HEK293T (cell line): ENCODE measurements at regions not wholly inside any gene's neighbourhood (a gene's known extent, or its start where the extent isn't known, plus 50 kb on each side); places are given as distances from the start of the nearest gene placed in this dataset.

Source experiments
- ARNT ChIP-seq: fragments of 450-650 bp; IDR thresholded peaks from 2 replicates; pipeline ENCODE4 v1.6.1; 2017; ENCODE audit warnings: mild to moderate bottlenecking
- BHLHE40 ChIP-seq: fragments of 450-650 bp; IDR thresholded peaks from 2 replicates; pipeline ENCODE4 v1.6.1; 2016; ENCODE audit warnings: mild to moderate bottlenecking, moderate library complexity, borderline replicate concordance
- ELF4 ChIP-seq: fragments of 450-650 bp; IDR thresholded peaks from 2 replicates; pipeline ENCODE4 v1.6.1; 2017; ENCODE audit warnings: antibody characterized with exemption
- FOXA1 ChIP-seq: fragments of 450-650 bp; IDR thresholded peaks from 2 replicates; pipeline ENCODE4 v1.6.1; 2016; ENCODE audit warnings: mild to moderate bottlenecking
- FOXK2 ChIP-seq: fragments of 450-650 bp; IDR thresholded peaks from 2 replicates; pipeline ENCODE4 v1.6.1; 2016; ENCODE audit warnings: mild to moderate bottlenecking
- FOXM1 ChIP-seq: fragments of 450-650 bp; IDR thresholded peaks from 2 replicates; pipeline ENCODE4 v1.6.1; 2017; ENCODE audit warnings: mild to moderate bottlenecking, borderline replicate concordance
- HDGF ChIP-seq: fragments of 450-650 bp; IDR thresholded peaks from 2 replicates; pipeline ENCODE4 v1.6.1; 2017; ENCODE audit warnings: antibody characterized with exemption, borderline replicate concordance
- LEF1 ChIP-seq: fragments of 450-650 bp; IDR thresholded peaks from 2 replicates; pipeline ENCODE4 v1.6.1; 2017; ENCODE audit warnings: mild to moderate bottlenecking, borderline replicate concordance
- NFRKB ChIP-seq: fragments of 450-650 bp; IDR thresholded peaks from 2 replicates; pipeline ENCODE4 v1.6.1; 2016; ENCODE audit warnings: mild to moderate bottlenecking, moderate library complexity
- PKNOX1 ChIP-seq: fragments of 450-650 bp; IDR thresholded peaks from 2 replicates; pipeline ENCODE4 v1.6.1; 2016
- SP1 ChIP-seq: fragments of 450-650 bp; IDR thresholded peaks from 2 replicates; pipeline ENCODE4 v1.6.1; 2017
- SUZ12 ChIP-seq: fragments of 450-650 bp; IDR thresholded peaks from 2 replicates; pipeline ENCODE4 v1.6.1; 2016; ENCODE audit warnings: mild to moderate bottlenecking
- ZNF384 ChIP-seq: fragments of 450-650 bp; IDR thresholded peaks from 2 replicates; pipeline ENCODE4 v1.6.1; 2016

- TF ChIP-seq PKNOX1 (no peak), BHLHE40 (no peak), SP1 (no peak), FOXA1 (no peak), ZNF384 (no peak), FOXK2 (no peak), FOXM1 (no peak), SUZ12 (no peak), HDGF (no peak), ELF4 (no peak), ARNT (no peak), NFRKB (no peak), LEF1 (no peak)
These were observed 114.7 kb downstream of the SOX4 start for GRCh38 chr6:21708320-21708580.
